ENCODE measurements at regions not wholly inside any gene's neighbourhood (a gene's known extent, or its start where the extent isn't known, plus 50 kb on each side); places are given as distances from the start of the nearest gene placed in this dataset.

DNA sequence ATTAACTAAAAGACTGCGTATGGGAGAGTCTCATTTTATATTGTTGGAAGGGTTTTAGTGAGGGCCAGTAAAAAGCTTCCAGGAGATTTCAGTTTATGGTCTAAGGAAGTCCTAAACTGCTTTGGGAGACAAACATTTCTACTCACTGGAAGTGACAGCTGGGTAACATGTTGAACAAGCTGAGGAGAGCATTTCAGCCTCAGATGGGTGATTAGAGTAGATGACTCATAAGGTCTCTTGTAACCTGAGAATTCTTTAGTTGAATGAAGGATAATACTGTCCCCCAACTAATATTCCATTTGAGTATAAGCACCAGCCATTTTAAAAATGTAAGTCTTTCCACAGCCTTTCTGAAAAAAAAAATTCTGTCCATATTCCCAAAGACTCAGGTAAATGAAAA lies 218.0 kb upstream of the C9orf72 start:
- POLR2A ChIA-PET, result no interaction called here

More for the DNA sequence above, 218.0 kb upstream of the C9orf72 start:
- CTCF ChIA-PET, result no interaction called here
- intact Hi-C loops (cut with micrococcal nuclease), result no loop called here
- no peak overlapping the region for H3K27ac ChIP-seq (ENCODE audit: insufficient read depth, low read depth, low read length)
- no peak overlapping the region for H3K4me3 ChIP-seq (replicated peaks in 1 of 3; ENCODE audit: insufficient read depth in 1 of 3, low read depth in 1 of 3, low read length in 3 of 3)
- no peak overlapping the region for H3K4me2 ChIP-seq (ENCODE audit: insufficient read depth, low read length)
- H3K9me3 ChIP-seq (replicated peaks; ENCODE audit: control insufficient read depth, insufficient read depth, low read length), result no peaks in the 10 kb centered on the region
- H4K20me1 ChIP-seq (replicated peaks; ENCODE audit: control insufficient read depth, extremely low read depth, insufficient read depth, low read length), result no peaks in the 10 kb centered on the region
- H3K36me3 ChIP-seq (ENCODE audit: control insufficient read depth in 2 of 2, extremely low read depth in 1 of 2, insufficient read depth in 2 of 2, low read length in 2 of 2), result no peaks in the 10 kb centered on the region
- dilution Hi-C loops (cut with MboI; ENCODE audit: extremely low pct_ligation_motif_present, low sequenced_read_pairs), result no loop called here
- BruUV-seq (replicated peaks), result no TSS peak
- no peak overlapping the region for H3K9ac ChIP-seq (replicated peaks; ENCODE audit: extremely low read depth, insufficient read depth, low read length)
- no peak overlapping the region for H2AFZ ChIP-seq (ENCODE audit: low read depth, low read length)
- H3K79me2 ChIP-seq (ENCODE audit: control insufficient read depth, insufficient read depth, low read length), result no peaks in the 10 kb centered on the region
- H3K4me1 ChIP-seq (ENCODE audit: control insufficient read depth, extremely low read depth, insufficient read depth, low read length), result no peaks in the 10 kb centered on the region
- H3K9me1 ChIP-seq (replicated peaks; ENCODE audit: control insufficient read depth, extremely low read depth, insufficient read depth, low read length), result no peaks in the 10 kb centered on the region
- no peak for FAIRE-seq
- TF ChIP-seq POLR2AphosphoS5 (IDR thresholded peaks at IDR 0.05; ENCODE audit: insufficient read depth, low read depth, low read length) (no peak), JUN (IDR thresholded peaks at IDR 0.05; ENCODE audit: borderline replicate concordance, insufficient read depth, insufficient read length, low read depth) (no peak), EZH2 (IDR thresholded peaks at IDR 0.05; ENCODE audit: borderline replicate concordance, low read depth, low read length, severe bottlenecking) (no peak), POLR2A (IDR thresholded peaks at IDR 0.05; ENCODE audit: low read depth, low read length) (no peak), FOS (IDR thresholded peaks at IDR 0.05; ENCODE audit: borderline replicate concordance, insufficient read depth, low read length) (no peak), MYC (IDR thresholded peaks at IDR 0.05; ENCODE audit: low read depth, low read length) (no peak), GATA2 (IDR thresholded peaks at IDR 0.05; ENCODE audit: insufficient read depth, insufficient read length, low read depth, low read length) (no peak)
- TF ChIP-seq, protein P1, sequence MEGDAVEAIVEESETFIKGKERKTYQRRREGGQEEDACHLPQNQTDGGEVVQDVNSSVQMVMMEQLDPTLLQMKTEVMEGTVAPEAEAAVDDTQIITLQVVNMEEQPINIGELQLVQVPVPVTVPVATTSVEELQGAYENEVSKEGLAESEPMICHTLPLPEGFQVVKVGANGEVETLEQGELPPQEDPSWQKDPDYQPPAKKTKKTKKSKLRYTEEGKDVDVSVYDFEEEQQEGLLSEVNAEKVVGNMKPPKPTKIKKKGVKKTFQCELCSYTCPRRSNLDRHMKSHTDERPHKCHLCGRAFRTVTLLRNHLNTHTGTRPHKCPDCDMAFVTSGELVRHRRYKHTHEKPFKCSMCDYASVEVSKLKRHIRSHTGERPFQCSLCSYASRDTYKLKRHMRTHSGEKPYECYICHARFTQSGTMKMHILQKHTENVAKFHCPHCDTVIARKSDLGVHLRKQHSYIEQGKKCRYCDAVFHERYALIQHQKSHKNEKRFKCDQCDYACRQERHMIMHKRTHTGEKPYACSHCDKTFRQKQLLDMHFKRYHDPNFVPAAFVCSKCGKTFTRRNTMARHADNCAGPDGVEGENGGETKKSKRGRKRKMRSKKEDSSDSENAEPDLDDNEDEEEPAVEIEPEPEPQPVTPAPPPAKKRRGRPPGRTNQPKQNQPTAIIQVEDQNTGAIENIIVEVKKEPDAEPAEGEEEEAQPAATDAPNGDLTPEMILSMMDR (IDR thresholded peaks at IDR 0.05; ENCODE audit: extremely low read depth in 1 of 2, insufficient read depth in 1 of 2, low read depth in 1 of 2, low read length in 2 of 2), result no peak
- TF ChIP-seq, protein P2, sequence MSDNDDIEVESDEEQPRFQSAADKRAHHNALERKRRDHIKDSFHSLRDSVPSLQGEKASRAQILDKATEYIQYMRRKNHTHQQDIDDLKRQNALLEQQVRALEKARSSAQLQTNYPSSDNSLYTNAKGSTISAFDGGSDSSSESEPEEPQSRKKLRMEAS (IDR thresholded peaks at IDR 0.05; ENCODE audit: insufficient read depth, insufficient read length), result no peak
- no peak for DNase-seq (ENCODE audit: low read depth, low spot score)
- H3K27me3 ChIP-seq (ENCODE audit: control insufficient read depth in 2 of 2, insufficient read depth in 2 of 2, low read length in 2 of 2), result no peaks in the 10 kb centered on the region
